OCI-LY1 (cell line): ENCODE measurements at regions not wholly inside any gene's neighbourhood (a gene's known extent, or its start where the extent isn't known, plus 50 kb on each side); places are given as distances from the start of the nearest gene placed in this dataset.

Experiments
- H2AFZ ChIP-seq: fragments of 200-600 bp; sonication (generic), shearing (Covaris generic); 2 replicates; pipeline ENCODE4 v1.6.0; 2014; ENCODE audit warnings: antibody characterized with exemption, mild to moderate bottlenecking, low read length
- H3F3A ChIP-seq: fragments of 200-600 bp; sonication (generic), shearing (Covaris generic); 2 replicates; pipeline ENCODE4 v1.6.0; 2014; ENCODE audit warnings: mild to moderate bottlenecking, antibody characterized with exemption, low read length, moderate library complexity; ENCODE audit not compliant: insufficient read depth
- H3K27ac ChIP-seq: fragments of 200-600 bp; sonication (generic); 2 replicates; pipeline ENCODE4 v1.5.1; 2014; ENCODE audit warnings: low read length, mixed run types, mild to moderate bottlenecking, low read depth; ENCODE audit not compliant: poor library complexity, severe bottlenecking
- H3K27me3 ChIP-seq: fragments of 200-600 bp; sonication (generic); 2 replicates; pipeline ENCODE4 v1.6.0; 2014; ENCODE audit warnings: antibody characterized with exemption, mild to moderate bottlenecking, low read length, moderate library complexity; ENCODE audit not compliant: insufficient read depth
- H3K36me3 ChIP-seq: fragments of 200-600 bp; sonication (generic); 2 replicates; pipeline ENCODE4 v1.6.1; 2014; ENCODE audit warnings: mild to moderate bottlenecking, antibody characterized with exemption, low read length, moderate library complexity, mixed read lengths; ENCODE audit not compliant: insufficient read depth
- H3K4me1 ChIP-seq: fragments of 200-600 bp; sonication (generic); 2 replicates; pipeline ENCODE4 v1.5.1; 2014; ENCODE audit warnings: mild to moderate bottlenecking, low read length, moderate library complexity; ENCODE audit not compliant: insufficient read depth, severe bottlenecking
- H3K4me2 ChIP-seq: fragments of 200-600 bp; sonication (generic), shearing (Covaris generic); 2 replicates; pipeline ENCODE4 v1.6.1; 2014; ENCODE audit warnings: low read length
- H3K4me3 ChIP-seq: fragments of 200-600 bp; sonication (generic); 2 replicates; pipeline ENCODE4 v1.5.1; 2014; ENCODE audit warnings: low read length, low read depth, mild to moderate bottlenecking, mixed read lengths; ENCODE audit not compliant: poor library complexity, severe bottlenecking
- H3K79me2 ChIP-seq: fragments of 200-600 bp; shearing (Covaris generic); 2 replicates; pipeline ENCODE4 v1.6.1; 2016; ENCODE audit warnings: mixed run types, low read length, mixed read lengths; ENCODE audit not compliant: insufficient read depth
- H3K9ac ChIP-seq: fragments of 200-600 bp; sonication (generic), shearing (Covaris generic); 2 replicates; pipeline ENCODE4 v1.6.1; 2014; ENCODE audit warnings: mild to moderate bottlenecking, low read length, mixed read lengths
- H3K9me2 ChIP-seq: fragments of 200-600 bp; sonication (generic), shearing (Covaris generic); 2 replicates; pipeline ENCODE4 v1.6.1; 2014; ENCODE audit warnings: low read depth, mild to moderate bottlenecking, low read length, mixed read lengths
- H3K9me3 ChIP-seq: fragments of 200-600 bp; shearing (Covaris generic); 2 replicates; pipeline ENCODE4 v1.6.1; 2014; ENCODE audit warnings: low read length, mixed read lengths
- H4K20me1 ChIP-seq: fragments of 200-600 bp; sonication (generic), shearing (Covaris generic); 2 replicates; pipeline ENCODE4 v1.6.0; 2016; ENCODE audit warnings: mild to moderate bottlenecking, low read length; ENCODE audit not compliant: insufficient read depth
- CTCF ChIP-seq: fragments of 200-600 bp; sonication (generic), shearing (Covaris generic); IDR thresholded peaks from 2 replicates; pipeline ENCODE4 v1.5.1; 2017; ENCODE audit warnings: mild to moderate bottlenecking, antibody characterized with exemption, low read length, moderate library complexity, mixed read lengths
- EZH2 ChIP-seq: fragments of 200-600 bp; sonication (generic), shearing (Covaris generic); IDR thresholded peaks from 2 replicates; pipeline ENCODE4 v1.8.0; 2017; ENCODE audit warnings: borderline replicate concordance, mixed run types, mild to moderate bottlenecking, antibody characterized with exemption, low read length, moderate library complexity, mixed read lengths

- Histone ChIP-seq H3K9me2 (no peaks in the 10 kb centered on the region), H3F3A (no peaks in the 10 kb centered on the region), H3K27ac (no peak overlapping the region), H3K4me1 (no peaks in the 10 kb centered on the region), H4K20me1 (no peaks in the 10 kb centered on the region), H3K4me3 (no peak overlapping the region), H3K9me3 (no peaks in the 10 kb centered on the region), H3K4me2 (no peak overlapping the region), H3K9ac (no peak overlapping the region), H3K27me3 (no peaks in the 10 kb centered on the region), H3K36me3 (no peaks in the 10 kb centered on the region), H2AFZ (no peak overlapping the region), H3K79me2 (no peaks in the 10 kb centered on the region)
- TF ChIP-seq EZH2 (no peak), CTCF (no peak)
These were observed 211.8 kb downstream of the SLC7A11 start for GRCh38 chr4:138030375-138030774.

GRCh38 chr4:138028923-138029322 is 213.2 kb downstream of the SLC7A11 start:
- H2AFZ ChIP-seq = no peak overlapping the region
- no peak overlapping the region for H3K4me2 ChIP-seq
- H3K9ac ChIP-seq = no peak overlapping the region
- no peaks in the 10 kb centered on the region for H3K9me2 ChIP-seq
- no peaks in the 10 kb centered on the region for H3K36me3 ChIP-seq
- H3F3A ChIP-seq = no peaks in the 10 kb centered on the region
- TF ChIP-seq EZH2 (no peak), CTCF (no peak)
- H4K20me1 ChIP-seq = no peaks in the 10 kb centered on the region
- H3K27ac ChIP-seq = no peak overlapping the region
- H3K9me3 ChIP-seq = no peaks in the 10 kb centered on the region
- no peak overlapping the region for H3K4me3 ChIP-seq
- no peaks in the 10 kb centered on the region for H3K4me1 ChIP-seq
- H3K79me2 ChIP-seq = no peaks in the 10 kb centered on the region
- no peaks in the 10 kb centered on the region for H3K27me3 ChIP-seq

- Histone ChIP-seq H3F3A (no peaks in the 10 kb centered on the region), H3K27me3 (no peaks in the 10 kb centered on the region), H2AFZ (no peak overlapping the region), H3K27ac (no peak overlapping the region), H3K9ac (no peak overlapping the region), H4K20me1 (no peaks in the 10 kb centered on the region), H3K9me3 (no peaks in the 10 kb centered on the region), H3K36me3 (no peaks in the 10 kb centered on the region), H3K4me3 (no peak overlapping the region), H3K9me2 (no peaks in the 10 kb centered on the region), H3K4me2 (no peak overlapping the region), H3K4me1 (no peaks in the 10 kb centered on the region), H3K79me2 (no peaks in the 10 kb centered on the region)
- TF ChIP-seq EZH2 (no peak), CTCF (no peak)
These were observed 220.9 kb downstream of the SLC7A11 start for GRCh38 chr4:138021139-138021830.
